ENCODE measurements at regions not wholly inside any gene's neighbourhood (a gene's known extent, or its start where the extent isn't known, plus 50 kb on each side); places are given as distances from the start of the nearest gene placed in this dataset.

DNA sequence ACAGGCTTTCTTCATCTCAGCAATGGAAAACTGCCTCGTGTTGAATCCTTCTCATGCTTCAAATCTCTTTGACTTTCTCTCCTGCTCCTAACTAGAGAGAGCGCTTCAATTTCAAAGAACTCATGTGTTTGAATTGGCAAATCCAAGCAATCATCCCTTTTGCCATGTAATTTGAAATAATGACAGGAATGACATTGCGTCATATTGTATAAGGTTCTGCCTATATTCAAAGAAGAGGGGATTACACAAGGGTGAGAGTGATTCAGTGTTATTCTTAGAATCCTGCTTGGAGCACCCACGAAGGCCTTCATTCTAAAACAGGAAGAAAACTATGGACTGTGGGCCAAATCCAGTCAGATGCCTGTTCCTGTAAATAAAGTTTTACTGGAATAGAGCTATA lies 720.6 kb downstream of the JRKL start:
- Mint-ChIP-seq H3K4me1 (no peaks in the 10 kb centered on the region), H3K9me3 (no peaks in the 10 kb centered on the region), H3K36me3 (no peaks in the 10 kb centered on the region), H3K4me3 (no peak overlapping the region), H3K27ac (no peak overlapping the region), H3K27me3 (ENCODE audit: insufficient read depth, low read depth) (no peaks in the 10 kb centered on the region)
- Histone ChIP-seq H3K27ac (no peak overlapping the region), H2AFZ (replicated peaks) (no peak overlapping the region), H3K4me3 (no peak overlapping the region), H3F3A (ENCODE audit: low read depth) (no peaks in the 10 kb centered on the region), H3K27me3 (no peaks in the 10 kb centered on the region), H3K9me3 (ENCODE audit: low read depth) (no peaks in the 10 kb centered on the region), H4K20me1 (ENCODE audit: low read depth) (no peaks in the 10 kb centered on the region), H3K4me1 (no peaks in the 10 kb centered on the region), H3K36me3 (no peaks in the 10 kb centered on the region), H3K9ac (no peak overlapping the region), H3K4me2 (no peak overlapping the region), H3K79me2 (ENCODE audit: low read depth) (no peaks in the 10 kb centered on the region)
- DNase-seq (ENCODE audit: low spot score) = no peak
- TF ChIP-seq EZH2phosphoT487 (IDR thresholded peaks at IDR 0.05) = no peak
- no peak for TF ChIP-seq EZH2 (IDR thresholded peaks at IDR 0.05)
- TF ChIP-seq, protein P1, sequence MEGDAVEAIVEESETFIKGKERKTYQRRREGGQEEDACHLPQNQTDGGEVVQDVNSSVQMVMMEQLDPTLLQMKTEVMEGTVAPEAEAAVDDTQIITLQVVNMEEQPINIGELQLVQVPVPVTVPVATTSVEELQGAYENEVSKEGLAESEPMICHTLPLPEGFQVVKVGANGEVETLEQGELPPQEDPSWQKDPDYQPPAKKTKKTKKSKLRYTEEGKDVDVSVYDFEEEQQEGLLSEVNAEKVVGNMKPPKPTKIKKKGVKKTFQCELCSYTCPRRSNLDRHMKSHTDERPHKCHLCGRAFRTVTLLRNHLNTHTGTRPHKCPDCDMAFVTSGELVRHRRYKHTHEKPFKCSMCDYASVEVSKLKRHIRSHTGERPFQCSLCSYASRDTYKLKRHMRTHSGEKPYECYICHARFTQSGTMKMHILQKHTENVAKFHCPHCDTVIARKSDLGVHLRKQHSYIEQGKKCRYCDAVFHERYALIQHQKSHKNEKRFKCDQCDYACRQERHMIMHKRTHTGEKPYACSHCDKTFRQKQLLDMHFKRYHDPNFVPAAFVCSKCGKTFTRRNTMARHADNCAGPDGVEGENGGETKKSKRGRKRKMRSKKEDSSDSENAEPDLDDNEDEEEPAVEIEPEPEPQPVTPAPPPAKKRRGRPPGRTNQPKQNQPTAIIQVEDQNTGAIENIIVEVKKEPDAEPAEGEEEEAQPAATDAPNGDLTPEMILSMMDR (IDR thresholded peaks at IDR 0.05) = no peak

DNA sequence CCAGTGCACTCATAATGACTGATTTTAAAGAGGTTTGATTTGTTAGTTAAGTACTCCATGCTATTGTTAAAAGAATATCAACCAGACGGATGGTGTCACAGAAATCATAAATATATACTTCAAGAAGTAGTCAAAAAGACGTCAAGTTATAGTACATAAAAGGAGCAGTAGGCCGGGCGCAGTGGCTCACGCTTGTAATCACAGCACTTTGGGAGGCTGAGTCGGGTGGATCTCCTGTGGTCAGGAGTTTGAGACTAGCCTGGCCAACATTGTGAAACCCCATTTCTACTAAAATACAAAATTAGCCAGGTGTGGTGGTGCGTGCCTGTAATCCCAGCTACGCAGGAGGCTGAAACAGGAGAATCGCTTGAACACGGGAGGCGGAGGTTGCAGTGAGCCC lies 721.7 kb downstream of the JRKL start:
- TF ChIP-seq EZH2phosphoT487 (IDR thresholded peaks at IDR 0.05) (no peak), EZH2 (IDR thresholded peaks at IDR 0.05) (no peak)
- TF ChIP-seq, protein P1 (IDR thresholded peaks at IDR 0.05) = no peak
- Histone ChIP-seq H3K79me2 (ENCODE audit: low read depth) (no peaks in the 10 kb centered on the region), H2AFZ (replicated peaks) (no peak overlapping the region), H3K36me3 (no peaks in the 10 kb centered on the region), H4K20me1 (ENCODE audit: low read depth) (no peaks in the 10 kb centered on the region), H3F3A (ENCODE audit: low read depth) (no peaks in the 10 kb centered on the region), H3K27ac (no peak overlapping the region), H3K27me3 (no peaks in the 10 kb centered on the region), H3K4me2 (no peak overlapping the region), H3K4me3 (no peak overlapping the region), H3K9ac (no peak overlapping the region), H3K9me3 (ENCODE audit: low read depth) (no peaks in the 10 kb centered on the region), H3K4me1 (no peaks in the 10 kb centered on the region)
- Mint-ChIP-seq H3K27ac (no peak overlapping the region), H3K4me3 (no peak overlapping the region), H3K27me3 (ENCODE audit: insufficient read depth, low read depth) (no peaks in the 10 kb centered on the region), H3K9me3 (no peaks in the 10 kb centered on the region), H3K4me1 (no peaks in the 10 kb centered on the region), H3K36me3 (no peaks in the 10 kb centered on the region)
- DNase-seq (ENCODE audit: low spot score) = no peak

DNA sequence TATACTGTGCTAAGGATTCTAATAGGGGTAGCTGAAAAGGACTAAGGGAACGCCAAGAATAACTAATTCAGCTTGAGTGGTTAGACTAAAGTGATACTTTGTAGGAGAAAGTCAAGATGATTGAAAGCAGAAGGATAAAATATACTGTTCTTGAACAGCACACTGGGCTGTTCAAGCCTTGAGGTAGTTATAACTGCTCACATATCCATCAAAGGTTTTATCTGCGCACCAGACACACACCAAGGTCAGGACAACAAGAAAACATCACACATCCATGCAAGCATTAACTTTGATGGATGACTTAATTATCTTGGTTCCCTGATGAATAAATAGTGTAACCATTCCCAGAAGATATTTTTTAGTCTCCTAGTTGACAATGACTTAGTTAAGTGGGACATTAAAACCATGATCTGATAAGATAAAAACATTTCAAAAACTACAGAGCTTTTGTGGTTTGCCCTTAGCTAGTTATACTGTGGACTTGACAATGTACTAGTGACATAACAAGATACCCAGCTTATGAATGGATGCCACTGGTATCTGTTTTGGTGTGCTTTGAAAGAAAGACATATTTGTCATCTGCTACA lies 728.9 kb downstream of the JRKL start:
- Histone ChIP-seq H3K4me1 (no peaks in the 10 kb centered on the region), H3K27ac (no peak overlapping the region), H3K4me3 (no peak overlapping the region), H3K79me2 (ENCODE audit: low read depth) (no peaks in the 10 kb centered on the region), H3K9ac (no peak overlapping the region), H2AFZ (replicated peaks) (no peak overlapping the region), H3K27me3 (no peaks in the 10 kb centered on the region), H4K20me1 (ENCODE audit: low read depth) (no peaks in the 10 kb centered on the region), H3K9me3 (ENCODE audit: low read depth) (no peaks in the 10 kb centered on the region), H3K36me3 (no peaks in the 10 kb centered on the region), H3F3A (ENCODE audit: low read depth) (no peaks in the 10 kb centered on the region), H3K4me2 (no peak overlapping the region)
- H3K27ac Mint-ChIP-seq = no peak overlapping the region
- H3K4me1 Mint-ChIP-seq = no peaks in the 10 kb centered on the region
- no peak for TF ChIP-seq EZH2phosphoT487 (IDR thresholded peaks at IDR 0.05)
- TF ChIP-seq, protein P1 (IDR thresholded peaks at IDR 0.05) = no peak
- TF ChIP-seq EZH2 (IDR thresholded peaks at IDR 0.05) = no peak
- DNase-seq (ENCODE audit: low spot score) = no peak
- no peaks in the 10 kb centered on the region for H3K27me3 Mint-ChIP-seq (ENCODE audit: insufficient read depth, low read depth)
- H3K4me3 Mint-ChIP-seq = no peak overlapping the region
- no peaks in the 10 kb centered on the region for H3K36me3 Mint-ChIP-seq
- no peaks in the 10 kb centered on the region for H3K9me3 Mint-ChIP-seq
